ENCODE measurements at regions not wholly inside any gene's neighbourhood (a gene's known extent, or its start where the extent isn't known, plus 50 kb on each side); places are given as distances from the start of the nearest gene placed in this dataset.

DNA sequence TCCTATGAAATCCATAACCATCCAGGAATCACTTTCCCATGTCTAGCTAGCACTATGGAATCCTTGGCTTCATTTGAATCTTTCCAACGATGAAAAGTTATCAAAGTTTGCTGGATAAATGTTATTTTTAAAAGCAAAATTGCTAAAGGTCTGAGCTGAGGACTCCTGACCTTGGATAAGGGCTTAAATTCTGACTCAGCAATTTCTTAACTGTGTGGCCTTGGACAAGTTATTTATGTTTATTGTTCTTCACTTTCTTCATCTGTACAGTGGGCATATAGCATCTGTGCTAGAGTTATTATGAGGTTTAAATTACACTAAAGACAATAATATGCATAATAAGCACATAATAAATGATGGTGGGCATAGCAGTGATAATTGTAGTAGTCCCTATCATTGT is 227.5 kb downstream of the KCNS3 start:
- H3K4me3 ChIP-seq (ENCODE audit: low read depth, low read length), result no peak overlapping the region
- TF ChIP-seq, protein P1, sequence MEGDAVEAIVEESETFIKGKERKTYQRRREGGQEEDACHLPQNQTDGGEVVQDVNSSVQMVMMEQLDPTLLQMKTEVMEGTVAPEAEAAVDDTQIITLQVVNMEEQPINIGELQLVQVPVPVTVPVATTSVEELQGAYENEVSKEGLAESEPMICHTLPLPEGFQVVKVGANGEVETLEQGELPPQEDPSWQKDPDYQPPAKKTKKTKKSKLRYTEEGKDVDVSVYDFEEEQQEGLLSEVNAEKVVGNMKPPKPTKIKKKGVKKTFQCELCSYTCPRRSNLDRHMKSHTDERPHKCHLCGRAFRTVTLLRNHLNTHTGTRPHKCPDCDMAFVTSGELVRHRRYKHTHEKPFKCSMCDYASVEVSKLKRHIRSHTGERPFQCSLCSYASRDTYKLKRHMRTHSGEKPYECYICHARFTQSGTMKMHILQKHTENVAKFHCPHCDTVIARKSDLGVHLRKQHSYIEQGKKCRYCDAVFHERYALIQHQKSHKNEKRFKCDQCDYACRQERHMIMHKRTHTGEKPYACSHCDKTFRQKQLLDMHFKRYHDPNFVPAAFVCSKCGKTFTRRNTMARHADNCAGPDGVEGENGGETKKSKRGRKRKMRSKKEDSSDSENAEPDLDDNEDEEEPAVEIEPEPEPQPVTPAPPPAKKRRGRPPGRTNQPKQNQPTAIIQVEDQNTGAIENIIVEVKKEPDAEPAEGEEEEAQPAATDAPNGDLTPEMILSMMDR (IDR thresholded peaks at IDR 0.05; ENCODE audit: borderline replicate concordance, insufficient read depth, low read depth, low read length), result no peak

DNA sequence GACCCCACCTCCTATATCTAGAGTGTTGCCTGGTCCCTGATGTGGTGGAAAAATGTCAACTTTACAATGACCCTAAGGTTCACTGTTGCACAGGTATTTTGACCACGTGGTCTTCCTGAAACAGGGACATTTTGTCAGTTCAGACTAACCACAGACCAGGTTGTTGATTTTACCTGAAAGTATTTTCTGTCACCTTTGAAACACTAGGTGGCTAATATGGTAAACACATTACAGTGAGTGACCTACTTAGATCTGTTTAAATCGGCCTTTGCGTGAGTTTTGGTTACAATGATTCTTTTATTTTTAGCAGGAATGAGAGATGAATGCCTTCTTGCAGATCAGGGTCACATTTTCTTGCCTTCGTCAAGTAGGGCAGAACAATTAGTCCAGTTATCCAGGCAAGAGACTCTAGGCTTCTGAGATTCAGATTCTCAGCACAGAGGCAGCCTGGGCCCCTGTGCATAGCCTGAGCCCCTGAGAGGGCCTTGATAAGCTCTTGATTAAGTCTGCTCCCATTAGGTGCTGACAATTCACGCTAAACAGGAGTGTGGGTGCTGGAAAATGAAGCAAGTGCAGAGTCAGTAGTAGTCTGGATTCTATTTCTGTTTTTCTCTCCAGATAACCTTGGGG is 226.2 kb downstream of the KCNS3 start:
- H3K4me3 ChIP-seq (ENCODE audit: low read depth, low read length), result no peak overlapping the region
- TF ChIP-seq, protein P1 (IDR thresholded peaks at IDR 0.05; ENCODE audit: borderline replicate concordance, insufficient read depth, low read depth, low read length), result no peak

DNA sequence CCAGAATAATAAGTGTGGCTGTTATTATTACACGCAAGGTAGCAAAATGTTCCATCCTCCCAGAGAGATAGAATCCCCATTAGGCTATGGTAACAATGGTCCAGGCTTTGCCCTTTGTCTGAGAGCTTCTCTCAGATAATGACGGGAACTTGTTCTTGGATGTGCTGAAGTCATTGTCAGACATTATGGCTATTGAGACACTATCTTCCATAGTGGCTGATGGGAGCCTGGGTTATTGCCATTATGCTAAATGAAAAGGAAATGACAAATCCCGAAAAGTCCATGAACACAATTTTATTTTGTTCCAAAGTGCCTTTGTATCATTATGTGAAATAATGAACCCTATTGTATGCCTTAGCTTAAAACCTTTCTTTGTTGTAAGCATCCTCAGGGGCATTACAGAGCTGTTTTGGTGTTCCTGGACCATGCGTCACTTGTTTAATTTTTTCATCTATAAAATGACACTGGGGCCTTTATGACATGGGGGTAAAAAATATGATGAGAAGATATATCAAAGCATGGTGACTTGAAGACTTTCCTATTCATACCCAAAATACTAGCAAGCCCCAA is 218.5 kb downstream of the KCNS3 start:
- TF ChIP-seq, protein P1 (IDR thresholded peaks at IDR 0.05; ENCODE audit: borderline replicate concordance, insufficient read depth, low read depth, low read length), result no peak
- no peak overlapping the region for H3K4me3 ChIP-seq (ENCODE audit: low read depth, low read length)

DNA sequence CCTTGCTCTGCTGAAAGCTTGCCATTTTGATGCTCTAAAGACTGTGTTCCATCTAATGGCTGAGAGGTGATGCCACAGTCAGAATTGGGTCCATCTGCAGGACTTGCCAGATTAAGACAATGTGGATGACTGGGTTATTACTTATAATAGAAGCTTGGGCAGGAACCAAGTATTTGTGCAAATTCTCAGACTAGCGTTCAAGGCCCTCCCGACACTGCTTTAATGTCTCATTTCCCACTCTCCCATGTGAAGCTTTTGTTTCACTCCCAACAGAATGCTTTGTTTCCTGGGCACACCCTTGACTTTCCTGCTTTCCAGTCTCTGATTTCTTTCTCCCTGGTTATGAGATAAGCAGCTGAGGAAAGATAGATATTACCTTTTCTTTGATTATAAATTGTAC is 215.8 kb downstream of the KCNS3 start:
- H3K4me3 ChIP-seq (ENCODE audit: low read depth, low read length), result no peak overlapping the region
- TF ChIP-seq, protein P1 (IDR thresholded peaks at IDR 0.05; ENCODE audit: borderline replicate concordance, insufficient read depth, low read depth, low read length), result no peak

DNA sequence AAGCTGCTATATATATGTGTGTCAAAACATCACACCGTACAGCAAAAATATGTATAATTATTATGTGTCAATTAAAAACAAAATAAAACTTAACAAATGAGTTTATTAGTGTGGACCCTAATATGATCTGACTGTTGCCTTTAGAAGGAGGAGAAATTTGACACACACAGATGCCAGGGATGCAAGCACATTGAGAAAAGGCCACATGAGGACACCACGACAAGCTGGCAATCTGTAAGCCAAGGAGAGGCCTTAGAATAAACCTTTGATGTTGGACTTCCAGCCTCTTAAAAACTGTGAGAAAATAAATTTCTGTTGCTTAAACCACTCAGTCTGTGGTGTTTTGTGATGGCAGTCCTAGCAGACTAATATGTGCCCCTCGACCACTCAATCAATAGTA is 214.7 kb downstream of the KCNS3 start:
- TF ChIP-seq, protein P1 (IDR thresholded peaks at IDR 0.05; ENCODE audit: borderline replicate concordance, insufficient read depth, low read depth, low read length), result no peak
- H3K4me3 ChIP-seq (ENCODE audit: low read depth, low read length), result no peak overlapping the region

DNA sequence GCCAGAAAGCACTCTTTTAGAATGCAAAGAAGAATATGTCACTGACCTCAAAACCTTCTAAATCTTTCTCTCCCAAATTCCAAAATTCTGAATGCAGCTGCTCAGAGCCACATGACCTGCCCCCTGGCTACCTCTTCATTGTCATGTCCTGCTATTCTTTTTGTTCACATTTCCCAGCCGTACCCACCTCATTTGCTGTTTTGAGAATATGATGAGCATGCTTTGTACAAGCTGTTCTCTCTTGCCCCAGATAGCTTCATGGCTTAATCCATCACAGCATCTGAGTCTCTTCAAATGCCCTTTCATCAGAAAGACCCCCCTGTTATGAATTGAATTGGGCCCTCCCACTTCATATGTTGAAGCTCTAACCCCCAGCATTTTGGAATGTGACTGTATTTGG is 214.3 kb downstream of the KCNS3 start:
- no peak overlapping the region for H3K4me3 ChIP-seq (ENCODE audit: low read depth, low read length)

DNA sequence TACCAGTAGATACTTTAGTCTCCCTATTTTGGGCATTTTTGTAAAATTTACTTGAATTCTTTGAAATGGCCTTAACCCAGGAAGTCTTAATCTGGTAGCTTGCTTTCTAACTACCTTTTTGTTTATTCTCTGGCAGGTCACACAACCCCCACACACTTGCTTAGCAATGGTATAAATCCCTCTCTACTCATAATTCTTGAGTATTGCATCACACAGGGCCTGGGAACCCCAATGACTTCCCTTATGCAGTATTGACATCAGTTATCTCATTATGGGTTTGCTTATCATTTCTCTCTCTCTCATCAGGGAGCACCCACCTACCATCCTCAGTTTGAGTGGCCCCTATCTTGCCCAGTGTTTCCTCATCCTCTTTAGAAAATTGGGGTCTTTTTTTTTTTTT is 207.1 kb downstream of the KCNS3 start:
- TF ChIP-seq, protein P1 (IDR thresholded peaks at IDR 0.05; ENCODE audit: borderline replicate concordance, insufficient read depth, low read depth, low read length), result no peak
- H3K4me3 ChIP-seq (ENCODE audit: low read depth, low read length), result no peak overlapping the region

More for the DNA sequence above, 214.3 kb downstream of the KCNS3 start:
- TF ChIP-seq, protein P1 (IDR thresholded peaks at IDR 0.05; ENCODE audit: borderline replicate concordance, insufficient read depth, low read depth, low read length), result no peak

Data from GM12875 (cell line).